Naive B cell (primary cell): ENCODE measurements at regions not wholly inside any gene's neighbourhood (a gene's known extent, or its start where the extent isn't known, plus 50 kb on each side); places are given as distances from the start of the nearest gene placed in this dataset.

Experiments used
- ATAC-seq, 2 donors: fragments of 150-1000 bp; cut with Tn5 transposase; 2 replicates each; pipeline ENCODE4 v1.10.0; 2021; ENCODE audit warnings: low read depth in 2 of 2, mild to moderate bottlenecking in 2 of 2, moderate library complexity in 2 of 2
- DNase-seq: peaks from one replicate; pipeline ENCODE4 v3.0.0; 2022
- H3K27ac Mint-ChIP-seq, 6 donors: one replicate each; pipeline ENCODE4 v1.8.0; 2020 to 2022; ENCODE audit warnings: mild to moderate bottlenecking in 6 of 6, mixed read lengths in 6 of 6, moderate library complexity in 5 of 6, inconsistent platforms in 2 of 6
- H3K27me3 Mint-ChIP-seq, 3 donors: one replicate each; pipeline ENCODE4 v1.8.0; 2021 to 2022; ENCODE audit warnings: mixed read lengths in 3 of 3, mild to moderate bottlenecking in 1 of 3
- H3K36me3 Mint-ChIP-seq, 2 donors: one replicate each; pipeline ENCODE4 v1.8.0; 2020 to 2022; ENCODE audit warnings: mixed read lengths in 2 of 2, inconsistent platforms in 1 of 2, mild to moderate bottlenecking in 1 of 2
- H3K4me1 Mint-ChIP-seq, 3 donors: one replicate each; pipeline ENCODE4 v1.8.0; 2020 to 2022; ENCODE audit warnings: mixed read lengths in 3 of 3, inconsistent platforms in 1 of 3, mild to moderate bottlenecking in 1 of 3, moderate library complexity in 1 of 3
- H3K4me3 Mint-ChIP-seq, 8 donors: one replicate each; pipeline ENCODE4 v1.8.0; 2020 to 2022; ENCODE audit warnings: mild to moderate bottlenecking in 8 of 8, mixed read lengths in 8 of 8, moderate library complexity in 8 of 8, inconsistent platforms in 2 of 8
- H3K9me3 Mint-ChIP-seq, 7 donors: one replicate each; pipeline ENCODE4 v1.8.0; 2020 to 2022; ENCODE audit warnings: mixed read lengths in 7 of 7, mild to moderate bottlenecking in 5 of 7, inconsistent platforms in 2 of 7, moderate library complexity in 1 of 7

DNA sequence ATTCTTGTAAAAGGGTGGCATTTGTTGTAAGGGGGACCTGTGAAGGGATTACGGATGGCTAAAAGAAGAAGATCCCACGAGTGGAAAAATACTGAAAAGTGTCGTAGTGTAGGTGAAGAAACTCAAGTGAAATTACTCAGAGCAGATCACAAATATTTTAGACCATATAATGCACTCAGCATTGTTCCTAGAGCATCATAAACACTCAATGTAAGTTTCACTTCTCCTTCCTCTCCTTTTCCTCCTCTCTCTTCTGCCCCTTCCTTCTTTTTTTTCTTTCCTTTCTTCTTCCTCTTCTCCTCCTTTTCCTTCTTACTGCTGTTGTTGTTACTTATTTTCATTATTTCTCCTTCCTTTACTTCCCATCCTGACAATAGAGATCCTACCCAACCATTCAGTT lies 445.6 kb downstream of the ADAMTS20 start:
- ATAC-seq (no peak), DNase-seq (no peak)
- H3K4me1 Mint-ChIP-seq: no peaks in the 10 kb centered on the region
- H3K9me3 Mint-ChIP-seq: peaks cover 0 to 8% (median 0%) of the 10 kb centered on the region in 7 donors
- H3K36me3 Mint-ChIP-seq: no peaks in the 10 kb centered on the region
- no peak overlapping the region for H3K4me3 Mint-ChIP-seq
- H3K27ac Mint-ChIP-seq: no peak overlapping the region
- no peaks in the 10 kb centered on the region for H3K27me3 Mint-ChIP-seq

DNA sequence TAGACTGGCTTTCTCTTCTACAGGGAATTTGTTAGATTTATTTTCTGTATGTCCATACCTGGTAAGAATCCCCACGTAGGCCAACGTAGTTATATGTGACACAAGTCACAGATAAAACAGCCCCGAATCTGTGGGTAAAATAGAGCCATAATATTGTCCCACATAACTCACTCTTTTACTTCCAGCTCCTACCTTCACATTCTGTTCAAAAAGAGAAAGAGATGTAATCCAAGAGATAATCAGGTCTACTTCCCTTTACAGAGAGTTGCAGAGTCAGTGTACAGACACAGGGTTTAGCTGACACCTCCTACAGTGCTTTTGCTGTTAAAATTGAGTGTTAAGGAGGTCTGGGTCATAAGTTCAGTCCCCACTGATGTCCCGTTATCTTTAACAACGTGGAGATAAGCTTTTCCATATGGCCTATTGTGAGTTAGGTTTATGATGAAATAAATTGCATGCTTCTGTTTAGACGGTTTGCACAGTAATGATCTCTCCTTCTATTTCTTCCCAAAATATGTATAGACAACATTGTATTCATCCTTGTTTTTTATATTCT lies 446.5 kb downstream of the ADAMTS20 start:
- H3K36me3 Mint-ChIP-seq: no peaks in the 10 kb centered on the region
- H3K4me1 Mint-ChIP-seq: no peaks in the 10 kb centered on the region
- DNase-seq: no peak
- H3K27me3 Mint-ChIP-seq: no peaks in the 10 kb centered on the region
- no peak overlapping the region for H3K4me3 Mint-ChIP-seq
- no peak for ATAC-seq
- peaks cover 0 to 8% (median 0%) of the 10 kb centered on the region in 7 donors for H3K9me3 Mint-ChIP-seq
- peak overlapping the region in 1 of 6 donors; percentile 14 for H3K27ac Mint-ChIP-seq

DNA sequence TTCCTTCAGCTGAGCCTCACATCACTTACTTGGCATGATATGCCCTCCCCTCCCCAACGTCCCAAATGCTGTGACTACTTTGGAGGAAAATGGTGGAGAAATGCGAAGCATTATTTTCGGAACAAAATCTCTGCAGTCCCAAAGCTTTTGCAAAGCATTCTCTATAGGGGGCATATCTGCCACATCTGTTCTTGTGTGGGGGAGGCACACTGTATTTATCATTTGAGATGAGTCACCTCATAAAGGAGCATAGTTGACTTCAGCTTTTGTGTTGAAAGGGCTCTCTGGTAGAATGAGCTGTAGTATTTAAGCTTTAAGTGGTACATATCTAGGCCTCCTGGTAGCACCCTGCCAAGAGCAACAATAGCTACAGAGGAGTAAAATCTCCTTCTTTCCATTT lies 447.5 kb downstream of the ADAMTS20 start:
- DNase-seq (no peak), ATAC-seq (no peak)
- Mint-ChIP-seq H3K27me3 (no peaks in the 10 kb centered on the region), H3K4me3 (no peak overlapping the region), H3K4me1 (no peaks in the 10 kb centered on the region), H3K9me3 (peaks cover 0 to 5% (median 0%) of the 10 kb centered on the region in 7 donors), H3K36me3 (no peaks in the 10 kb centered on the region), H3K27ac (no peak overlapping the region)

DNA sequence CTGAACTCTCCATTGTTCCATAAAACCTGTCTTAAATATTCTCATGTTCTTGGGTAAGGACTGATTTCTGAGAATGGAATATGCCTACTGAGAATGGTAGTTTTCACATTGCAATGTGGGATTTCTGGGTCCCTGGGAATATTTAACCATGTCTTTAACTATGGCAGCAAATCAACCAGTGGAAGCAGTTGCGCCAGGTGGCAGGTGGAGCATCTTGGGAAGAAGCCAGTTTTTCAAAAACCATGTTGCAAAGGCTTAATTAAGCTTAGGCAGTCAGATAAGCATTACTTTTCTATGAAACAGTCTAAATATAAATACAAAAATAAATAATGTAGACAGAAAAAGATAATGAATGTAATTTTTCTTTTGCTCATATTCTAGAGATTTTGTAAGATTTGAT lies 448.1 kb downstream of the ADAMTS20 start:
- ATAC-seq (no peak), DNase-seq (no peak)
- Mint-ChIP-seq H3K4me1 (no peaks in the 10 kb centered on the region), H3K9me3 (peaks cover 0 to 2% (median 0%) of the 10 kb centered on the region in 7 donors), H3K4me3 (no peak overlapping the region), H3K36me3 (no peaks in the 10 kb centered on the region), H3K27ac (no peak overlapping the region), H3K27me3 (no peaks in the 10 kb centered on the region)

DNA sequence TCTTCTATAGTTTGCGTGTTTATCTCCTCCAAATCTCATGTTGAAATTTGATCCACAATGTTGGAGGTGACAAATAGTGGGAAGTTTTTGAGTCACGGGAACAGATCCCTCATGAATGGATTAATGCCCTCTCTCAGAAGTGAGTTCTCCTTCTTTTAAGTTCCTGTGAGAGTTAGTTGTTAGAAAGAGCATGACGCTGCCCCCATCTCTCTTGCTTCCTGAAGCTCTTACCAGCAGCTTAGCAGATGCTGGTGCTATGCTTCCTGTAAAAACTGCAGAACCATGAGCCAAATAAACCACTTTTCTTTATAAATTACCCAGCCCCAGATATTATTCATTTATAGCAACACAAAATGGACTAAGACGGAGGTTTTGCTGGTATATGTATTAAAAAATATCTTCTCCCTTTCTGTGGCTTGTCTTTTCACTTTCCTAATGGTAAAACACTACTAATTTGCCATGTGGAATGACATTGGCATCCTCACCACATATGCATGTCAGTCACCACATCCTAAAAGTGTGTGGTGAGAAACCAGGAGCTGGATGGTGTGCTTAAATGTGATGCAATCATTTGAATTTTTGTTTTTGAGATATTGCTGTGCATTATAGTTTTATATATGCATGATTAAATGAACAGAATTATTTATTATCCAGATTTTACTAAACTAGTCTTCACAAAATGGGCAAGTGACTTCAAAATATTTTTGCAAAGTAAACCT lies 449.3 kb downstream of the ADAMTS20 start:
- H3K9me3 Mint-ChIP-seq: no peaks in the 10 kb centered on the region
- H3K27me3 Mint-ChIP-seq: no peaks in the 10 kb centered on the region
- H3K4me3 Mint-ChIP-seq: no peak overlapping the region
- H3K36me3 Mint-ChIP-seq: no peaks in the 10 kb centered on the region
- ATAC-seq (no peak), DNase-seq (no peak)
- H3K4me1 Mint-ChIP-seq: no peaks in the 10 kb centered on the region
- no peak overlapping the region for H3K27ac Mint-ChIP-seq

DNA sequence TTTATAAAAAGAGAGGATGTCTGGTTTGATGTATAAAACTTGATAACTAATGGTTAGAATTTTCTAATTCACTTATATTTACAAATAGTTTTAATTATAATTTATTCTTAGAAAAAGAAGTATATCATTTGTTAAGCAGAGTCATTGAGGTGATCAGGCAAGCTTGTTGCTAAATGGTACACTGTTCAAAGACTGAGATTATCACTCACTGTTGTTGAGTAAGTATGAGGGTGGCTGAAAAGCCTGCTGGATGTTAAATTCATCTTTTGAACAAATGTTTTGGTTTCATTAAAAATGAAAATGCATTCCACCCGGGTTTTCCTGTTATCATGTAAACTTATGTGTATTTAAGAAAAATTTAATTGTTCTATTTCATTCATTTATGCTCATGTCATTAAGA lies 451.8 kb downstream of the ADAMTS20 start:
- H3K4me3 Mint-ChIP-seq: no peak overlapping the region
- no peaks in the 10 kb centered on the region for H3K4me1 Mint-ChIP-seq
- no peak for DNase-seq
- no peaks in the 10 kb centered on the region for H3K36me3 Mint-ChIP-seq
- H3K27me3 Mint-ChIP-seq: no peaks in the 10 kb centered on the region
- peaks cover 0 to 4% (median 0%) of the 10 kb centered on the region in 7 donors for H3K9me3 Mint-ChIP-seq
- ATAC-seq: no peak
- no peak overlapping the region for H3K27ac Mint-ChIP-seq

DNA sequence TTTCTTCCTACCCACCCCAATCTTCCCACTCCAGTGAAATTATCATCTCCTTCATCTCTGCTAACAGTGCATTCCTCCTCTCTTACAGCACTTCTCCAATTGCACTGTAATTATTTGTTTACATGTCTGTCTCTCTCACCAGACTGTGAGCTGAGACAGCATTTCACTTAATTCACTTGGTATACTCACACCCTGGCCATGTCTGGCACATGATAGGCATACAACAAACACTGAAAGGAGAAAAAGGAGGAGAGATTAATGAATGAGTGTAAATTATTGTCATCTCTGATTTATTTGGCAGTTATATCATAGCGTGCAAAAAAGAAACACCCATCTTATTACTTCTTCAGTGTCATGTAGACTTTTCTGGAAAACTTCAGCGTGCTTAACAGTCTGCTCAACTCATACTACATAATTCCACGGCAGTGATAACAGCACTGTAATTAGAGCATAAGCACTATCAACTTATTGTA lies 452.3 kb downstream of the ADAMTS20 start:
- no peak for ATAC-seq
- H3K9me3 Mint-ChIP-seq: peaks cover 0 to 4% (median 0%) of the 10 kb centered on the region in 7 donors
- H3K4me1 Mint-ChIP-seq: no peaks in the 10 kb centered on the region
- no peak overlapping the region for H3K27ac Mint-ChIP-seq
- no peaks in the 10 kb centered on the region for H3K27me3 Mint-ChIP-seq
- H3K4me3 Mint-ChIP-seq: no peak overlapping the region
- DNase-seq: no peak
- no peaks in the 10 kb centered on the region for H3K36me3 Mint-ChIP-seq

DNA sequence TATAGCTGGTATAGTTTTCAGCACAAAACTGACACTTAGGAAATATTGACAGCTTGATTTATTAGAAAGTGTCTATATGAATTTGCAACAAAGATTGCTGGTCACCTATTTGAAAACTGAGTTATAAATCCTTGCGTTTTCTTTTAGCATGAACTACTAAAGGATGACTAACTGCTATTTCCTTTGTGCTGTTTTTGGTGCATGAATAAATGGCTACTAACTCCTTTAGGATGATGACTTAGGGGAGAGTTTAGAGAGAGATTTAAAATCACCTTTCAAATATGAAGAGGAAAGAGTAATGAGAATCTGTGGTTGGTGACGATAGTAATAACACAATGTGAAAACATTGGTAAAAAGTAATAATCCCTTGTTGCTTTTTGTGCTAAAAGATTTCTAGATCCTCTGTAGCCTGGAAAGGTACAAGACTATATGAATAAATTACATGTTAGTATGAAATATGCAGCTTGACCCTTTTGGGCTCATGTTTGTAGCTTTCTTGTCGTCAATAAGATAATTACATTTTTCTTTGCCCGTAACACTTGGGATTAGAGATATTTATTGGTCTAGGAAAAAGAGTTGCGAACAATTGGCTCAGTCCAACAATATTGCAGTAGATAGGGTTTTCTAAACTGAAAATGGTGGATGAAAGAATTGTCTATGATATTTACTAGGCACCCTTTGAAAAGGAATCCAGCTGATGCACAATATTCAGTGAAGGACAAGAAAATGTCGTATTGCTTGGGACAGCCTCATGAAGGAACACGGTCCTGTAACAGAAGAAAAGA lies 453.0 kb downstream of the ADAMTS20 start:
- Mint-ChIP-seq H3K27ac (no peak overlapping the region), H3K27me3 (no peaks in the 10 kb centered on the region), H3K36me3 (no peaks in the 10 kb centered on the region), H3K4me3 (no peak overlapping the region), H3K4me1 (no peaks in the 10 kb centered on the region), H3K9me3 (peaks cover 0 to 4% (median 0%) of the 10 kb centered on the region in 7 donors)
- DNase-seq (no peak), ATAC-seq (no peak)

DNA sequence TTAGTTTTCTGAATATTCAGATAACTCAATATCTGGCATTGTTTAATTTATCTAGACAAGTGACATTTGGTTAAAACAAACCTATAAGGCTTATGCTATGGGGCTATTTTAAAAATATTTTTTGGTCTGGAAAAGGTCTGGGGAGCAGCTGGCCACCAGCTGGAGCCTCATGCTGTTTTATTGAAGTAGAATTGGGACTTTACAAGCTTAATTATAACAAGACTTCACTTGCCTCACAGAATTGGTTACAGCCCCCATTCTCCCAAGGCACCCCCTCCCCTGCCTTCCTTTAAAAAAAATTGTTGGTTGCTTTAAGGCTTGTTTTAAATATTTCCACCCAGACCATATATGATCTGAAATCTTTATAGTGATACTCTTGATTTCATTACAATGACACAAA lies 453.9 kb downstream of the ADAMTS20 start:
- Mint-ChIP-seq H3K4me3 (no peak overlapping the region), H3K4me1 (no peaks in the 10 kb centered on the region), H3K9me3 (peaks cover 0 to 4% (median 0%) of the 10 kb centered on the region in 7 donors), H3K36me3 (no peaks in the 10 kb centered on the region), H3K27ac (no peak overlapping the region), H3K27me3 (peaks cover 0 to 3% (median 0%) of the 10 kb centered on the region in 3 donors)
- ATAC-seq: no peak
- DNase-seq: no peak

DNA sequence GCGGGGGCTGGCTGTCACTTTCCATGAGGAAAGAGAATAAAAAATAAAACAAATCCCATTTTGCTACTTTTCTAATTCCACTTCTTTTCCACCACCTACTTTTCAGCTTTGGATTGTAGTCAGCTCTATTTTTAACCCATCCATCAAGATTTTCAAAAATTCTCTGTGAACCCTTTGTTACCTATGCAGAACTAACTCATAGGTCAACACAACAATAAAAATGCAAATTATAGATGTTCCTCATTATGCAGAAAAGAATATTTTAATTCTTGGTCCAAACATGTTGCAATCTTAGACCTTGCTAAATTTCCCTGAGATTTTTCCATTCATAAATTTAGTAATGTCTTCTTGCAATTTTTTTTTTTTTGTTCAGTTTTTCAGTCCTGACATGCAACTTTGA lies 454.5 kb downstream of the ADAMTS20 start:
- DNase-seq (no peak), ATAC-seq (no peak)
- Mint-ChIP-seq H3K4me3 (no peak overlapping the region), H3K27ac (no peak overlapping the region), H3K36me3 (no peaks in the 10 kb centered on the region), H3K4me1 (no peaks in the 10 kb centered on the region), H3K27me3 (peaks cover 0 to 7% (median 0%) of the 10 kb centered on the region in 3 donors), H3K9me3 (peaks cover 0 to 4% (median 0%) of the 10 kb centered on the region in 7 donors)

DNA sequence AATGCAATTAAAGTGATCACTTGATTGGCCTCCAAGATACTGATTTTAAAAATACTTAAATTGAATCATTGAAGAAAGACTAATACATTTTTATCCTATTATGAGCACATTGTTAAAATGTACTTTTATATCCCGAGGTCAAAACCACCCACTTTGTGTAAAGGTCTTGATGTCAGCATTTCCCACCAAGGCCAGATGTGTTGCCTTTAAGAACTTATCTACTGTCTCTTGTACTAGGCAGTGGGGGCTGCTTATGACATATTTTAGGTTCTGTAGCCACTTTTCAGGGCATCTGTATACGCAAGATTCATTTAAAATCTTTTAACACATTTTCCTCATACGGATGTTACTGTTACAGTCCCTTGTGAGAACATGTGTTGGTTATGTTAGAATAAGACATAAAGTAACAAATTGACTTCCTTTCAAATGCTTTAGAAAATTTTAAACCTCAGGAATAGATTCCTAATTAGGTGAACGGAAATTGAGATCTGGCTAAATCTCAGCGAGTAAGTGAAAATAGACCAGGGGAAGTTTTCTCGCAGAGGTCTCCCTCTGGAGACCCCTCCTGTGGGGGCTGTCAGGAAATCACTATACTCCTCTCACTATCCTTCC lies 456.2 kb downstream of the ADAMTS20 start:
- DNase-seq: no peak
- ATAC-seq: no peak
- Mint-ChIP-seq H3K27ac (no peak overlapping the region), H3K36me3 (no peaks in the 10 kb centered on the region), H3K4me1 (no peaks in the 10 kb centered on the region), H3K4me3 (no peak overlapping the region), H3K9me3 (peaks cover 0 to 7% (median 2%) of the 10 kb centered on the region in 7 donors), H3K27me3 (peaks cover 0 to 8% (median 0%) of the 10 kb centered on the region in 3 donors)

DNA sequence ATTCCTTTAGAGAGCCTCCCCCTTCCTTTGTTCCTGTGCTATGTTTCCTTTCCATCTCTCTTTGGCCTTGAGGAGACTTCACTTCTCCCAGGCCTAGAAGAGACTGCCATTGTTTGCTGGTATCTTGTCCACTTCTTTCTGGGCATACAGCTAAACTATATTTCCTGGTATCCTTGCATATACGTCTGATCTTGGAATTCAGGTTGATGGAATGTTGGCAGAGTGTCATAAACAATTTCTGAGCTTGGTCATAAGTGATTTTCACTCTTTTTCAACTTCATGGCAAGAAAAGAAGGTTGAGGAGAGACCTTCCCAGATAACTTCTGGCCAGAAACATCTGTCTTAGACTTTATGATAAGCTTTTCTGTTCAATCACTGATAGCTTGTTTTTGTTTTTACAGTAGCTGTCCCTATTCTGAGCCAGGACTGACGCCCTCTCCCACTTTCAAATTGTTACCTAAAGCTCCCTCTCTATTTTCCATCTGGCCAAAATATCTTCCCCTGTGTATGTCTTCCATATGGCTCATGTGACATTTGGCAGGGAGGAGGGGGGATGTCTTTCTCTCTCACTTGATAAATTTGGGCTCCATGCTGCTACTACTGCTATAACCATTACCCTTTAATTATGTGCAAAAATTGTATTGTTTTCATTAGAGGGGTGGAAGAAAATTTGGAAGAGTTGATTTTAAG lies 457.0 kb downstream of the ADAMTS20 start:
- Mint-ChIP-seq H3K27ac (no peak overlapping the region), H3K4me1 (no peaks in the 10 kb centered on the region), H3K9me3 (peaks cover 0 to 10% (median 4%) of the 10 kb centered on the region in 7 donors), H3K27me3 (peaks cover 0 to 8% (median 0%) of the 10 kb centered on the region in 3 donors), H3K36me3 (no peaks in the 10 kb centered on the region), H3K4me3 (no peak overlapping the region)
- ATAC-seq: no peak
- DNase-seq: no peak

DNA sequence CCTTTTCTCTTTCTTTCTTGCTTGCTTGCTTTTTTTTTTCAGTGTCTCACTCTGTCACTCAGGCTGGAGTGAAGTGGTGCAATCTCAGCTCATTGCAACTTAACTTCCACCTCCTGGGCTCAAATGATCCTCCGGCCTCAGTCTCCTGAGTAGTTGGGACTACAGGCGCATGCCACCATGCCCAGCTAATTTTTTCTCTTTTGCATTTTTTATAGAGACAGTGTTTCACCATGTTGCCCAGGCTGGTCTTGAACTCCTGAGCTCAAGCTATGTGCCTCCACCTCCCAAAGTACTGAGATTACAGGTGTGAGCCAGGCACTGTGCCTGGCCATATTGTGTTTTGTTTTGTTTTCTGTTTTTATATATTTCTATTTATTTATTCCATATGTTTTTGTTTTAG lies 461.0 kb downstream of the ADAMTS20 start:
- H3K4me1 Mint-ChIP-seq: no peaks in the 10 kb centered on the region
- no peak overlapping the region for H3K27ac Mint-ChIP-seq
- peaks cover 0 to 3% of the 10 kb centered on the region in 2 donors for H3K36me3 Mint-ChIP-seq
- H3K27me3 Mint-ChIP-seq: peaks cover 0 to 8% (median 0%) of the 10 kb centered on the region in 3 donors
- DNase-seq (no peak), ATAC-seq (no peak)
- H3K4me3 Mint-ChIP-seq: no peak overlapping the region
- H3K9me3 Mint-ChIP-seq: peaks cover 3 to 25% (median 14%) of the 10 kb centered on the region in 7 donors
